ENCODE measurements at regions not wholly inside any gene's neighbourhood (a gene's known extent, or its start where the extent isn't known, plus 50 kb on each side); places are given as distances from the start of the nearest gene placed in this dataset.
"Not testable (repeated sequence)": the region's sequence is repeated elsewhere in the genome, so short reads cannot be mapped to it uniquely, and the experiment has no call there.

DNA sequence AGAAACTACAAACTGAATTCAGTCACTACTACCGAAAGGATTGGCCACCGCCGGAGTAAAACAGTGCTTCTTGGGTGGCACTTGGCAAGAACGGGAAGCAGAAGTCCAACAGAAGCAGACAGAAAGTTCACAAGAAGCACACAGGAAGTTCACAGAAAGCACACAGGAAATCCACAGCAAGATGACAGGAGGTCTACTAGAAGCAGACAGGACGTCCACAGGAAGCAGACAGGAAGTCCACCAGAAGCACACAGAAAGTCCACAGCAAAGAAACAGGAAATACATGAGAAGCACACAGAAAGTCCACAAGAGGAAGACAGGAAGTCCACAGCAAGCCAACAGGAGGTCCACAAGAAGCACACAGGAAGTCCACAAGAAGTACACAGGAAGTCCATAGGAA is 399.2 kb upstream of the AUTS2 start:
- Histone ChIP-seq H3K27me3 (ENCODE audit: control insufficient read depth, insufficient read depth, low read length) (no peaks in the 10 kb centered on the region), H3K4me1 (ENCODE audit: control insufficient read depth, insufficient read depth, low read length) (no peaks in the 10 kb centered on the region), H3K9ac (ENCODE audit: low read length) (no peak overlapping the region), H3K36me3 (ENCODE audit: control insufficient read depth, insufficient read depth, low read length) (no peaks in the 10 kb centered on the region), H3K4me3 (ENCODE audit: low read length) (no peak overlapping the region), H3K9me3 (ENCODE audit: control insufficient read depth, low read length) (no peaks in the 10 kb centered on the region)

DNA sequence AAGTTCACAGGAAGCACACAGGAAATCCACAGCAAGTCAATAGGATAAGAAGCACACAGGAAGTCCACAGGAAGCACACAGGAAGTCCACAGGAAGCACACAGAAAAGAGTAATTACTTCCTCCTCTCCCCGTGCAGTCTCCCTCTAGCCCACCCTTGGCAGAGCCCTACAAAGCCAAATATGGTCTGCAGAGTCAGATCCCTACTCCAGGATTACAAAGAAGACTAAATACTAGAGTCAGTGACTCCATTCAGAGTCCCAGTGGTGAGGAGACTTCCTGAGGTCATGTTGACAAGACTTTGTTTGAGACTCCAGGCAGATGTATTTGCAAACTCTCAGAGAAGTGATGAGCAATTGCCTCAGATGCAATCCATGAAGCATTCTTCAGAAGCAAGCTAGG is 398.6 kb upstream of the AUTS2 start:
- Histone ChIP-seq H3K4me1 (ENCODE audit: control insufficient read depth, insufficient read depth, low read length) (no peaks in the 10 kb centered on the region), H3K9ac (ENCODE audit: low read length) (no peak overlapping the region), H3K9me3 (ENCODE audit: control insufficient read depth, low read length) (no peaks in the 10 kb centered on the region), H3K36me3 (ENCODE audit: control insufficient read depth, insufficient read depth, low read length) (no peaks in the 10 kb centered on the region), H3K4me3 (ENCODE audit: low read length) (no peak overlapping the region), H3K27me3 (ENCODE audit: control insufficient read depth, insufficient read depth, low read length) (no peaks in the 10 kb centered on the region)

- Histone ChIP-seq H3K9ac (ENCODE audit: low read length) (no peak overlapping the region), H3K9me3 (ENCODE audit: control insufficient read depth, low read length) (no peaks in the 10 kb centered on the region), H3K36me3 (ENCODE audit: control insufficient read depth, insufficient read depth, low read length) (no peaks in the 10 kb centered on the region), H3K4me3 (ENCODE audit: low read length) (no peak overlapping the region), H3K27me3 (ENCODE audit: control insufficient read depth, insufficient read depth, low read length) (no peaks in the 10 kb centered on the region), H3K4me1 (ENCODE audit: control insufficient read depth, insufficient read depth, low read length) (no peaks in the 10 kb centered on the region)
These were observed 394.4 kb upstream of the AUTS2 start for GRCh38 chr7:69203871-69204270.

DNA sequence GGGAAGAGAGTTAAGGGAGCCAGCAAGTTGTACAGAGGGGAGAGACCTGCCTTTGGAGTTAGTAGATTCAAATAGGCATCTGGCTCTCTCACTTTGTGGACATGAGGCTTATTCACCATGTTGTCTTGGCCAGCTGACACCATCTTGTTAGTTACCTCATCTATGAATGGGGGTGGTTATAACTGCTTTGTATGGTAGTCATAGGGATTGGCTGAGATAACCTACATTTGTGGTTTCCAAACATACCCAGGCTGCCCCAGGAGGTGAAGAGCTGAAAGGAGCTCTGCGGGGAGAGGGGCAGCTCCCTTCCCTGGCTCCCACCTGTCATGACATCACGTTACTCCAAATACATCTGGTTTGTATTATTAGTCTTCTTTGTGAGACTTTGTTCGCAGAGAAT is 393.3 kb upstream of the AUTS2 start:
- no peaks in the 10 kb centered on the region for H3K27me3 ChIP-seq (ENCODE audit: control insufficient read depth, insufficient read depth, low read length)
- H3K36me3 ChIP-seq (ENCODE audit: control insufficient read depth, insufficient read depth, low read length): no peaks in the 10 kb centered on the region
- H3K9ac ChIP-seq (ENCODE audit: low read length): no peak overlapping the region
- H3K9me3 ChIP-seq (ENCODE audit: control insufficient read depth, low read length): no peaks in the 10 kb centered on the region
- no peak overlapping the region for H3K4me3 ChIP-seq (ENCODE audit: low read length)
- no peaks in the 10 kb centered on the region for H3K4me1 ChIP-seq (ENCODE audit: control insufficient read depth, insufficient read depth, low read length)

GRCh38 chr7:69205581-69205980 is 392.7 kb upstream of the AUTS2 start:
- H3K36me3 ChIP-seq (ENCODE audit: control insufficient read depth, insufficient read depth, low read length): no peaks in the 10 kb centered on the region
- no peaks in the 10 kb centered on the region for H3K9me3 ChIP-seq (ENCODE audit: control insufficient read depth, low read length)
- H3K27me3 ChIP-seq (ENCODE audit: control insufficient read depth, insufficient read depth, low read length): no peaks in the 10 kb centered on the region
- no peak overlapping the region for H3K9ac ChIP-seq (ENCODE audit: low read length)
- H3K4me3 ChIP-seq (ENCODE audit: low read length): no peak overlapping the region
- H3K4me1 ChIP-seq (ENCODE audit: control insufficient read depth, insufficient read depth, low read length): no peaks in the 10 kb centered on the region

DNA sequence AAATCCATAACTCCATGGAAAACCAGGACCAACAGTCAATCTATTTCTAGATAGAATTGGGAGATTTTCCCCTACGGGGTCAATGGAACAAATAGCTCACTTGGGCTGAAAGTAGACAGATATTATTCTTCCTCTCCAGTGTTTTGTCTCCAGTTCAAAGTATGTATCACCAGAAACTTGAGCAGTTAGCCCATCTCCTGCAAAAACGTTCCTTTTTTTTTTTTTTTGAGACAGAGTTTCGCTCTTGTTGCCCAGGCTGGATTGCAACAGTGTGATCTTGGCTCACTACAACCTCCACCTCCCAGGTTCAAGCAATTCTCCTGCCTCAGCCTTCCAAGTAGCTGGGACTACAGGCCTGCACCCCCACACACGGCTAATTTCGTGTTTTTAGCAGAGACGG is 390.0 kb upstream of the AUTS2 start:
- H3K4me3 ChIP-seq (ENCODE audit: low read length): no peak overlapping the region
- no peaks in the 10 kb centered on the region for H3K4me1 ChIP-seq (ENCODE audit: control insufficient read depth, insufficient read depth, low read length)
- no peaks in the 10 kb centered on the region for H3K27me3 ChIP-seq (ENCODE audit: control insufficient read depth, insufficient read depth, low read length)
- no peaks in the 10 kb centered on the region for H3K36me3 ChIP-seq (ENCODE audit: control insufficient read depth, insufficient read depth, low read length)
- no peaks in the 10 kb centered on the region for H3K9me3 ChIP-seq (ENCODE audit: control insufficient read depth, low read length)
- no peak overlapping the region for H3K9ac ChIP-seq (ENCODE audit: low read length)

DNA sequence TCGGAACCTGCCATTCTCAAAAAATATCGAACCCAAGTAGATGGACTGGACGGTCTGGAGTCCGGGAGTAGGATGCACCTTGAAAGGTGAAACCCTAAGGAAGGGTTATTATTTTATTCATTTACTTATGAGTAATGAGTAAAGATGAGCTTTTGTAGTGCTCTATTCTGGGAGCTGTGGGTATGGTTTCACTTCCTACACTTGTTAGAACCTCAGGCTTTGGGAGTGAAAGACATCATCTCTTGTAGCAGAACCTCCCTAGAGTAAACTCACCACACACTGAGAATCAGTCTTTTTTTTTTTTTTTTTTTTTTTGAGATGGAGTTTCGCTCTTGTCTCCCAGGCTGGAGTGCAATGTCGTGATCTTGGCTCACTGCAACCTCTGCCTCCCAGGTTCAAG is 389.4 kb upstream of the AUTS2 start:
- Histone ChIP-seq H3K36me3 (ENCODE audit: control insufficient read depth, insufficient read depth, low read length) (no peaks in the 10 kb centered on the region), H3K9ac (ENCODE audit: low read length) (no peak overlapping the region), H3K4me3 (ENCODE audit: low read length) (no peak overlapping the region), H3K4me1 (ENCODE audit: control insufficient read depth, insufficient read depth, low read length) (no peaks in the 10 kb centered on the region), H3K9me3 (ENCODE audit: control insufficient read depth, low read length) (no peaks in the 10 kb centered on the region), H3K27me3 (ENCODE audit: control insufficient read depth, insufficient read depth, low read length) (no peaks in the 10 kb centered on the region)

DNA sequence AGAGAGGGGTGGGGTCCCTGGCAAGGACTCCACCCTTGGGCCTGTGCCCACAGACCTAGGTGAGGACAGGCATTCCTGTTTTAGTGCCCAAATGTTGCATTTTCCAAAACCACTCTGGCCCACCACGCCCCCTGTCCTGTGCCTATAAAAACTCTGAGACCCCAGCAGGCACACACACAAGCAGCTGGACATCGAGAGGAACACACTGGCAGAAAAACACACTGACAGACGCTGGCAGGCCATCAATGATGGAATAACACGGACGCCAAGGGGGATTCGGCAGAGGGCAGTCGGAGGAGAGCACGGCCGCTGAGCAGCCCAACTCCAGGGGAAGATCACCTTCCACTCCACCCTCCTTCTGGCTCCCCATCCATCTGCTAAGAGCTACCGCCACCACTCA is 386.9 kb upstream of the AUTS2 start:
- Histone ChIP-seq H3K4me3 (ENCODE audit: low read length) (no peak overlapping the region), H3K27me3 (ENCODE audit: control insufficient read depth, insufficient read depth, low read length) (no peaks in the 10 kb centered on the region), H3K9ac (ENCODE audit: low read length) (no peak overlapping the region), H3K36me3 (ENCODE audit: control insufficient read depth, insufficient read depth, low read length) (no peaks in the 10 kb centered on the region), H3K9me3 (ENCODE audit: control insufficient read depth, low read length) (no peaks in the 10 kb centered on the region), H3K4me1 (ENCODE audit: control insufficient read depth, insufficient read depth, low read length) (no peaks in the 10 kb centered on the region)

GRCh38 chr7:69211739-69212138 is 386.5 kb upstream of the AUTS2 start:
- H3K4me3 ChIP-seq (ENCODE audit: low read length): no peak overlapping the region
- no peak overlapping the region for H3K9ac ChIP-seq (ENCODE audit: low read length)
- no peaks in the 10 kb centered on the region for H3K27me3 ChIP-seq (ENCODE audit: control insufficient read depth, insufficient read depth, low read length)
- no peaks in the 10 kb centered on the region for H3K9me3 ChIP-seq (ENCODE audit: control insufficient read depth, low read length)
- no peaks in the 10 kb centered on the region for H3K4me1 ChIP-seq (ENCODE audit: control insufficient read depth, insufficient read depth, low read length)
- no peaks in the 10 kb centered on the region for H3K36me3 ChIP-seq (ENCODE audit: control insufficient read depth, insufficient read depth, low read length)

DNA sequence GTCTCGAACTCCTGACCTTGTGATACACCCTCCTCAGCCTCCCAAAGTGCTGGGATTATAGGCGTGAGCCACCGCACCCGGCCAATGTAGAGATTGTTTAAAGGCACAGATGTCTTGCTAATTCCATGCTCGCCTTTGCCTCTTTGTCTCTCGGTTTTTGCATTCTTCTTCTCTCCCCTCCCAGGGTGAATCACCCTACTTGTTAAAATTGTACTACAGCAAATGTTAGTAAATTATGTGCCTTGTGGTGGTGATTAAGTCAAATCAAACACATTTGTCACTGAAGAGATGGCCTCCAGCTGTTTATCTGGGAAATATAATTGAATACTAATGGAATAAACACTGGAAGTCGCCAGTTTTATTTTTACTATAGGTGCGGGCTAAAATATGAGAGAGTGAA is 384.4 kb upstream of the AUTS2 start:
- no peak overlapping the region for H3K4me3 ChIP-seq (ENCODE audit: low read length)
- no peaks in the 10 kb centered on the region for H3K36me3 ChIP-seq (ENCODE audit: control insufficient read depth, insufficient read depth, low read length)

DNA sequence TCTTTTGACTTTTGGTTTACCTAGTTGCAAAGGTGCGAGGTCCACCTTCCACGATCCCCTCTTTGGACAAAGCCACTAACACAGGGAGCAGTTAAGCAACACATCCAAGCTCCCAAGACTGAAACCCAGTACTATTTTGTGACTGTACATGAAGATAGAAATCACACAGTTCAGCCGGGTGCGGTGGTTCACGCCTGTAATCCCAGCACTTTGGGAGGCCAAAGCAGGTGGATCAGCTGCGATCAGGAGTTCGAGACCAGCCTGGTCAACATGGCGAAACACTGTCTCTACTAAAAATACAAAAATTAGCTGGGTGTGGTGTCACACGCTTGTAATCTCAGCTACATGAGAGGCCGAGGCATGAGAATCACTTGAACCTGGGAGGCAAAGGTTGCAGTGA is 382.8 kb upstream of the AUTS2 start:
- not testable (repeated sequence) for H3K9ac ChIP-seq (ENCODE audit: low read length); H3K4me3 ChIP-seq (ENCODE audit: low read length); H3K27me3 ChIP-seq (ENCODE audit: control insufficient read depth, insufficient read depth, low read length); H3K36me3 ChIP-seq (ENCODE audit: control insufficient read depth, insufficient read depth, low read length); H3K4me1 ChIP-seq (ENCODE audit: control insufficient read depth, insufficient read depth, low read length); H3K9me3 ChIP-seq (ENCODE audit: control insufficient read depth, low read length)

More for the DNA sequence above, 384.4 kb upstream of the AUTS2 start:
- H3K9ac ChIP-seq (ENCODE audit: low read length): no peak overlapping the region
- H3K4me1 ChIP-seq (ENCODE audit: control insufficient read depth, insufficient read depth, low read length): no peaks in the 10 kb centered on the region
- H3K9me3 ChIP-seq (ENCODE audit: control insufficient read depth, low read length): no peaks in the 10 kb centered on the region
- no peaks in the 10 kb centered on the region for H3K27me3 ChIP-seq (ENCODE audit: control insufficient read depth, insufficient read depth, low read length)

- H3K9ac ChIP-seq (ENCODE audit: low read length): no peak overlapping the region
- no peaks in the 10 kb centered on the region for H3K27me3 ChIP-seq (ENCODE audit: control insufficient read depth, insufficient read depth, low read length)
- H3K4me1 ChIP-seq (ENCODE audit: control insufficient read depth, insufficient read depth, low read length): no peaks in the 10 kb centered on the region
- no peaks in the 10 kb centered on the region for H3K36me3 ChIP-seq (ENCODE audit: control insufficient read depth, insufficient read depth, low read length)
- H3K9me3 ChIP-seq (ENCODE audit: control insufficient read depth, low read length): no peaks in the 10 kb centered on the region
- no peak overlapping the region for H3K4me3 ChIP-seq (ENCODE audit: low read length)
These were observed 380.5 kb upstream of the AUTS2 start for GRCh38 chr7:69217516-69218350.

DNA sequence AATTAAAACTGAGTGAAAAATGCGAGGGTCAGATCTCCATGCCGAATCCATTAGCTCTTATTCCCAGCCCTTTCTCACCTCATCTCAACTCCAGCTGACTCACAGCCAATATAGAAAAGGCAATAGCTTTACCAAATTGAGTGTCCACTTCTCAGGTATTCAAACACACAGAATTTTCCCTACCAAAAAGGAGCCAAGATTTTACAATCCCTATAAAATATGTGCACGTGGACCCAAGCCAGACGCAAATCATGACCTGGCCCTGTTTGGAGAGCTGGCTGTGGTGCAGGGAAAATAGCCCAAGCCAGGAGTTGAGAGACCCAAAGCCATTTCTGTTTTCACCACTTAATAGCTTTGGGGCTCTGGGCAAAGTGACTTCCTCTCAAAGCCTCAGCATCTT is 379.7 kb upstream of the AUTS2 start:
- Histone ChIP-seq H3K9me3 (ENCODE audit: control insufficient read depth, low read length) (no peaks in the 10 kb centered on the region), H3K4me1 (ENCODE audit: control insufficient read depth, insufficient read depth, low read length) (no peaks in the 10 kb centered on the region), H3K27me3 (ENCODE audit: control insufficient read depth, insufficient read depth, low read length) (no peaks in the 10 kb centered on the region), H3K9ac (ENCODE audit: low read length) (no peak overlapping the region), H3K36me3 (ENCODE audit: control insufficient read depth, insufficient read depth, low read length) (no peaks in the 10 kb centered on the region), H3K4me3 (ENCODE audit: low read length) (no peak overlapping the region)
